ENCODE measurements at regions not wholly inside any gene's neighbourhood (a gene's known extent, or its start where the extent isn't known, plus 50 kb on each side); places are given as distances from the start of the nearest gene placed in this dataset.

- H3K4me2 ChIP-seq (replicated peaks; ENCODE audit: low read depth, low read length, poor library complexity, severe bottlenecking) = no peak overlapping the region
- H3K4me1 ChIP-seq (ENCODE audit: control insufficient read depth in 2 of 2, insufficient read depth in 2 of 2, low read length in 2 of 2) = no peaks in the 10 kb centered on the region
- ChIA-PET POLR2A (no interaction called here), CTCF (interaction anchor here (1.6 kb wide), 1 partner anchor 715 kb away, joined by 4 read pairs; no protein-coding TSS in a partner anchor)
- peaks cover 0 to 4% (median under 1%) of the 10 kb centered on the region in 4 experiments for H3K27me3 ChIP-seq (replicated peaks in 1 of 4; ENCODE audit: control extremely low read depth in 1 of 4, control insufficient read depth in 3 of 4, insufficient read depth in 4 of 4, low read length in 3 of 4)
- no peak for ATAC-seq (ENCODE audit: low read depth)
- Mint-ChIP-seq H3K27ac (no peak overlapping the region), H3K4me3 (no peak overlapping the region), H3K4me1 (no peaks in the 10 kb centered on the region), H3K27me3 (peaks cover 38% of the 10 kb centered on the region), H3K9me3 (ENCODE audit: insufficient read depth) (no peaks in the 10 kb centered on the region)
- no peaks in the 10 kb centered on the region for H4K20me1 ChIP-seq (ENCODE audit: control insufficient read depth, insufficient read depth, low read length, poor library complexity, severe bottlenecking)
- no peak overlapping the region for H3K27ac ChIP-seq (ENCODE audit: low read length in 2 of 2)
- no peak overlapping the region for H3K4me3 ChIP-seq (ENCODE audit: control extremely low read depth in 1 of 5, extremely low read depth in 1 of 5, insufficient read depth in 1 of 5, low read depth in 2 of 5, low read length in 4 of 5)
- intact Hi-C loops (cut with micrococcal nuclease) = no loop called here
- H2AFZ ChIP-seq (ENCODE audit: insufficient read depth, low read depth, low read length, poor library complexity, severe bottlenecking) = no peak overlapping the region
- H3K9ac ChIP-seq (ENCODE audit: low read length) = no peak overlapping the region
- H3K36me3 ChIP-seq (replicated peaks in 1 of 2; ENCODE audit: control extremely low read depth in 1 of 2, control insufficient read depth in 1 of 2, extremely low read depth in 1 of 2, insufficient read depth in 2 of 2, low read length in 1 of 2) = no peaks in the 10 kb centered on the region
- no peaks in the 10 kb centered on the region for H3K9me3 ChIP-seq (ENCODE audit: control extremely low read depth in 1 of 3, control insufficient read depth in 2 of 3, insufficient read depth in 1 of 3, low read length in 2 of 3)
- DNase-seq = no peak
- no peaks in the 10 kb centered on the region for H3K79me2 ChIP-seq (ENCODE audit: control insufficient read depth, insufficient read depth, low read length)
- 97% methylated on average over 3 of the region's 4 CpGs for WGBS (ENCODE audit: insufficient coverage)
- TF ChIP-seq EZH2 (IDR thresholded peaks at IDR 0.05; ENCODE audit: borderline replicate concordance, insufficient read depth, low read depth, low read length, poor library complexity, severe bottlenecking) (no peak), CTCF (IDR thresholded peaks at IDR 0.05) (no peak)
These were observed 92.2 kb upstream of the SLC30A5 start for GRCh38 chr5:69001627-69002026.

DNA sequence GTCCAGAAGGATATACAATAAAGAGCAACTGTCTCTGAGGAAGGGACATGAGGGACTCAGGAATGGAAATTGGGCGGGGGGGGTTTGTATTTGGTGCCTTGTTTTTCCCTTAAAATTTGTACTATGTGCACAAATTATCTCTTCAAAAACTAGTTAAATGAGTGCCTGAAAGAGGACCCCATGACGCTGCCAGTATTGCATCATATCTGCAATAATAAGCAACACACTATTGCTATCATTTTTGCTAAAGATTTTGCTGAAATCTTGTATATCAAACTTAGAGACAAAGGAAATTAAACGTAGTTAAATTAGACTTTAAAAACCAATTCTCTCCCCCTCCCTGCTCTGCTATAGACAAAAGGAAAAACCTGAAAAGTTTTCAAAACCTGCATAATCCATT, 89.7 kb upstream of the SLC30A5 start:
- DNase-seq (no peak), ATAC-seq (ENCODE audit: low read depth) (no peak)
- TF ChIP-seq CTCF (IDR thresholded peaks at IDR 0.05) (no peak), EZH2 (IDR thresholded peaks at IDR 0.05; ENCODE audit: borderline replicate concordance, insufficient read depth, low read depth, low read length, poor library complexity, severe bottlenecking) (no peak)
- H3K4me1 Mint-ChIP-seq = no peaks in the 10 kb centered on the region
- Histone ChIP-seq H3K4me3 (ENCODE audit: control extremely low read depth in 1 of 5, extremely low read depth in 1 of 5, insufficient read depth in 1 of 5, low read depth in 2 of 5, low read length in 4 of 5) (no peak overlapping the region), H3K9ac (ENCODE audit: low read length) (no peak overlapping the region), H3K27me3 (replicated peaks in 1 of 4; ENCODE audit: control extremely low read depth in 1 of 4, control insufficient read depth in 3 of 4, insufficient read depth in 4 of 4, low read length in 3 of 4) (peaks cover 0 to 7% (median 1%) of the 10 kb centered on the region in 4 experiments), H3K9me3 (ENCODE audit: control extremely low read depth in 1 of 3, control insufficient read depth in 2 of 3, insufficient read depth in 1 of 3, low read length in 2 of 3) (no peaks in the 10 kb centered on the region), H3K79me2 (ENCODE audit: control insufficient read depth, insufficient read depth, low read length) (no peaks in the 10 kb centered on the region), H3K36me3 (replicated peaks in 1 of 2; ENCODE audit: control extremely low read depth in 1 of 2, control insufficient read depth in 1 of 2, extremely low read depth in 1 of 2, insufficient read depth in 2 of 2, low read length in 1 of 2) (no peaks in the 10 kb centered on the region), H4K20me1 (ENCODE audit: control insufficient read depth, insufficient read depth, low read length, poor library complexity, severe bottlenecking) (no peaks in the 10 kb centered on the region), H3K4me2 (replicated peaks; ENCODE audit: low read depth, low read length, poor library complexity, severe bottlenecking) (no peak overlapping the region), H2AFZ (ENCODE audit: insufficient read depth, low read depth, low read length, poor library complexity, severe bottlenecking) (no peak overlapping the region), H3K27ac (ENCODE audit: low read length in 2 of 2) (no peak overlapping the region), H3K4me1 (ENCODE audit: control insufficient read depth in 2 of 2, insufficient read depth in 2 of 2, low read length in 2 of 2) (no peaks in the 10 kb centered on the region)
- intact Hi-C loops (cut with micrococcal nuclease) = no loop called here
- no CpG with 5 or more reads among the region's 3 CpGs for WGBS (ENCODE audit: insufficient coverage)
- no peak overlapping the region for H3K27ac Mint-ChIP-seq
- H3K27me3 Mint-ChIP-seq = peaks cover 42% of the 10 kb centered on the region
- ChIA-PET POLR2A (no interaction called here), CTCF (interaction anchor here (1.2 kb wide), 1 partner anchor 717 kb away, joined by 3 read pairs; no protein-coding TSS in a partner anchor)
- no peak overlapping the region for H3K4me3 Mint-ChIP-seq
- H3K9me3 Mint-ChIP-seq (ENCODE audit: insufficient read depth) = no peaks in the 10 kb centered on the region
